ENCODE measurements at regions not wholly inside any gene's neighbourhood (a gene's known extent, or its start where the extent isn't known, plus 50 kb on each side); places are given as distances from the start of the nearest gene placed in this dataset.

GRCh38 chr20:48238781-48239180 is 453.5 kb upstream of the SULF2 start:
- DNase-seq (ENCODE audit: low read depth in 1 of 2, low spot score in 1 of 2), result no peak

DNA sequence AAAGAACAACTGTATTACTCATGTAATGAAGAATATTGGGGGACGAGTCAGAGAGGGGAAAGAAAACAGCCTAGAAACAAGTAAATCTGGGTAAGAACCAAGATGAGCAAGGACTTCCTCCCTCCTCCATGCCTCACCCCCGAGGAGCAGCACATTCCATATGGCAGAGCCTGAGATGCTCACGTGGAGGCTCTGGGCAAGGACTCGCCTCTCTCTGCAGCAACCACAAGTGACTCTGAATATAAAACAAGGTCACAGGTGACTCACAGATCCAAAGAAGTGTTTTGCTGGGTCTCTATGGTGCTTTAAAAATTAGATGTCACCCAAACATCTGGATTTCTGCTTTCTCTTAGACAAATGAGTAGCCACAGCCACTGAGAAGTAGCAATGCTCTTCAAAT is 453.0 kb upstream of the SULF2 start:
- Histone ChIP-seq H3K27me3 (ENCODE audit: insufficient read depth, poor library complexity, severe bottlenecking) (no peaks in the 10 kb centered on the region), H3K4me3 (replicated peaks; ENCODE audit: insufficient read depth, low read length) (no peak overlapping the region), H3K27ac (replicated peaks) (no peak overlapping the region)
- DNase-seq (ENCODE audit: low read depth in 1 of 2, low spot score in 1 of 2), result no peak
- TF ChIP-seq CTCF (IDR thresholded peaks at IDR 0.05; ENCODE audit: insufficient read depth, low read length) (no peak), SPI1 (IDR thresholded peaks at IDR 0.05; ENCODE audit: borderline replicate concordance, low read depth) (no peak), GABPA (IDR thresholded peaks at IDR 0.05; ENCODE audit: low read depth) (no peak), POLR2AphosphoS5 (IDR thresholded peaks at IDR 0.05; ENCODE audit: low read depth) (no peak)
- TF ChIP-seq, protein P1, sequence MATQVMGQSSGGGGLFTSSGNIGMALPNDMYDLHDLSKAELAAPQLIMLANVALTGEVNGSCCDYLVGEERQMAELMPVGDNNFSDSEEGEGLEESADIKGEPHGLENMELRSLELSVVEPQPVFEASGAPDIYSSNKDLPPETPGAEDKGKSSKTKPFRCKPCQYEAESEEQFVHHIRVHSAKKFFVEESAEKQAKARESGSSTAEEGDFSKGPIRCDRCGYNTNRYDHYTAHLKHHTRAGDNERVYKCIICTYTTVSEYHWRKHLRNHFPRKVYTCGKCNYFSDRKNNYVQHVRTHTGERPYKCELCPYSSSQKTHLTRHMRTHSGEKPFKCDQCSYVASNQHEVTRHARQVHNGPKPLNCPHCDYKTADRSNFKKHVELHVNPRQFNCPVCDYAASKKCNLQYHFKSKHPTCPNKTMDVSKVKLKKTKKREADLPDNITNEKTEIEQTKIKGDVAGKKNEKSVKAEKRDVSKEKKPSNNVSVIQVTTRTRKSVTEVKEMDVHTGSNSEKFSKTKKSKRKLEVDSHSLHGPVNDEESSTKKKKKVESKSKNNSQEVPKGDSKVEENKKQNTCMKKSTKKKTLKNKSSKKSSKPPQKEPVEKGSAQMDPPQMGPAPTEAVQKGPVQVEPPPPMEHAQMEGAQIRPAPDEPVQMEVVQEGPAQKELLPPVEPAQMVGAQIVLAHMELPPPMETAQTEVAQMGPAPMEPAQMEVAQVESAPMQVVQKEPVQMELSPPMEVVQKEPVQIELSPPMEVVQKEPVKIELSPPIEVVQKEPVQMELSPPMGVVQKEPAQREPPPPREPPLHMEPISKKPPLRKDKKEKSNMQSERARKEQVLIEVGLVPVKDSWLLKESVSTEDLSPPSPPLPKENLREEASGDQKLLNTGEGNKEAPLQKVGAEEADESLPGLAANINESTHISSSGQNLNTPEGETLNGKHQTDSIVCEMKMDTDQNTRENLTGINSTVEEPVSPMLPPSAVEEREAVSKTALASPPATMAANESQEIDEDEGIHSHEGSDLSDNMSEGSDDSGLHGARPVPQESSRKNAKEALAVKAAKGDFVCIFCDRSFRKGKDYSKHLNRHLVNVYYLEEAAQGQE (IDR thresholded peaks at IDR 0.05; ENCODE audit: insufficient replicate concordance, low read depth), result no peak

More at GRCh38 chr20:48238781-48239180, 453.5 kb upstream of the SULF2 start:
- no peak overlapping the region for H3K4me3 ChIP-seq (replicated peaks; ENCODE audit: insufficient read depth, low read length)
- H3K27ac ChIP-seq (replicated peaks), result no peak overlapping the region
- TF ChIP-seq, protein P1 (IDR thresholded peaks at IDR 0.05; ENCODE audit: insufficient replicate concordance, low read depth), result no peak
- TF ChIP-seq CTCF (IDR thresholded peaks at IDR 0.05; ENCODE audit: insufficient read depth, low read length), result no peak
- H3K27me3 ChIP-seq (ENCODE audit: insufficient read depth, poor library complexity, severe bottlenecking), result no peaks in the 10 kb centered on the region

DNA sequence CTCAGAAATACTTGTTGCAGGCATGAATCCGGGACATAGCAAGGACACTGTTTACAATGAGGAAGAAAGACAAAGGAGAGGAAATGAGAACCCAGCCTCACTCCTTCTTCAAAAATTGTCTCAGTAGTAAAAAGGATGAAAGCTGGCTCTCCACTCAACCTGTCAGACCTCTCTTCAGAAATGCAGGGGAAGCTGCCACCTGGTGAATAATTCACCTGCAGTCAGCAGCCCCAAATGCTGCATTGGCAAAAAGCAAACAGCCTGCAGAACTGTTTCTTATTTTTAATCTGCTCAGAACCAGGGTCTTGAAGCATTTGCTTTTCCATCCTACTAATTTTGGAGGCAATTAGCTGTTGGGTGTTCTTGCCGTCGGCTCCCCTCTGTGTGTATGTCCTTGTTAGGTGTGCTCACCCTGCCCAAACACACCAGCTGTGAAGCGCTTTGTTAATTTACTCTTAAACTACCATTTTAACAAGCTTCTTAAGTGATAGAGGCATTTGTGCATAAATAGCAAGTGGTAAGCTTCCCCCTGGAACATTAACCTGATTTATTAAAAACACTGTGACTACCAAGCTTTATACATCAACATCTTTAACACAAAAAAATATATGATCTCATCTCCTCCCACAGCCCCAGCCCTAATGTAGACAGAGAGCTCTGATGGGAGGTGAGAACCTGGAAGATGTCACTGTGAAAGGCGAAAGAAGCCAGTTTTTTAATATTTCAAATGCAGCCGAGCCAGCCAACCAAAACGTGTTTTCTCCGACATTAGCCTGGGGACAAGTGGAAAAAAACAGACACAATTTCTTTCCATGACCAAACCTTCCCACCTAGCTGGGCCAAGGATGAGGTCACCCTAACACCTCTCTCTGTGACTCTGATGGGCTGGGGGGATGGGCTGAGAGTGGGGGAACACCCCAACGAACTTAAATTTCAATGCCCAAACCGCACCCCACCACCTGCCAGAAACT is 451.0 kb upstream of the SULF2 start:
- TF ChIP-seq, protein P1 (IDR thresholded peaks at IDR 0.05; ENCODE audit: insufficient replicate concordance, low read depth), result no peak
- no peak for DNase-seq (ENCODE audit: low read depth in 1 of 2, low spot score in 1 of 2)
- H3K27me3 ChIP-seq (ENCODE audit: insufficient read depth, poor library complexity, severe bottlenecking), result no peaks in the 10 kb centered on the region
- H3K4me3 ChIP-seq (replicated peaks; ENCODE audit: insufficient read depth, low read length), result no peak overlapping the region
- no peak overlapping the region for H3K27ac ChIP-seq (replicated peaks)
